NB4 (cell line): ENCODE measurements at regions not wholly inside any gene's neighbourhood (a gene's known extent, or its start where the extent isn't known, plus 50 kb on each side); places are given as distances from the start of the nearest gene placed in this dataset.

Experiments used
- POLR2A ChIP-seq: IDR thresholded peaks from 2 replicates; pipeline ENCODE4 v1.6.1; 2011; ENCODE audit warnings: mild to moderate bottlenecking; ENCODE audit not compliant: insufficient read length; ENCODE audit errors: extremely low read depth
- TF ChIP-seq, protein P1 (sequence below): IDR thresholded peaks from one replicate; pipeline ENCODE4 v1.5.1; 2012; ENCODE audit warnings: low read depth, low read length
- TF ChIP-seq, protein P2 (sequence below): IDR thresholded peaks from 2 replicates; pipeline ENCODE4 v1.6.1; 2011; ENCODE audit warnings: low read depth, low read length

DNA sequence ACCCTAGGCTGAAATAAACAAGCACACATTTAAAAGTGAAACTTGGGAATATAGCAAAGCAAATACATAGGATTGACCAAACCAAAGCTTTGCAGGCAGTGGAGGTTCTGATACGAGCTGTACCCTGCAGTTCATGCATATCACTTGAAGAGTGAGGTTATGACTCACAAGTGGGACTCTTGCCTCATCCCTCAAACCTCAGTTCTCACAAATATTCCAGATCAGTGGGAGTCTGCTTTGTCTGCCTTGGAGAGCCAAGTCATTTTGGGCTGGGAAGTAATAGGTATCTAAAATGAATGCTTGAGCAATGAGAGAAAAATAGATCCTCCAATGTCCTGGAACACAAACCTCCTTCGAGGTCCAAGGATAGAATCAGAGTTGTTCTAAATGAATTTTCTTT is 116.4 kb downstream of the LRIG3 start:
- no peak for TF ChIP-seq POLR2A
- TF ChIP-seq, protein P1, sequence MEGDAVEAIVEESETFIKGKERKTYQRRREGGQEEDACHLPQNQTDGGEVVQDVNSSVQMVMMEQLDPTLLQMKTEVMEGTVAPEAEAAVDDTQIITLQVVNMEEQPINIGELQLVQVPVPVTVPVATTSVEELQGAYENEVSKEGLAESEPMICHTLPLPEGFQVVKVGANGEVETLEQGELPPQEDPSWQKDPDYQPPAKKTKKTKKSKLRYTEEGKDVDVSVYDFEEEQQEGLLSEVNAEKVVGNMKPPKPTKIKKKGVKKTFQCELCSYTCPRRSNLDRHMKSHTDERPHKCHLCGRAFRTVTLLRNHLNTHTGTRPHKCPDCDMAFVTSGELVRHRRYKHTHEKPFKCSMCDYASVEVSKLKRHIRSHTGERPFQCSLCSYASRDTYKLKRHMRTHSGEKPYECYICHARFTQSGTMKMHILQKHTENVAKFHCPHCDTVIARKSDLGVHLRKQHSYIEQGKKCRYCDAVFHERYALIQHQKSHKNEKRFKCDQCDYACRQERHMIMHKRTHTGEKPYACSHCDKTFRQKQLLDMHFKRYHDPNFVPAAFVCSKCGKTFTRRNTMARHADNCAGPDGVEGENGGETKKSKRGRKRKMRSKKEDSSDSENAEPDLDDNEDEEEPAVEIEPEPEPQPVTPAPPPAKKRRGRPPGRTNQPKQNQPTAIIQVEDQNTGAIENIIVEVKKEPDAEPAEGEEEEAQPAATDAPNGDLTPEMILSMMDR: no peak
- TF ChIP-seq, protein P2, sequence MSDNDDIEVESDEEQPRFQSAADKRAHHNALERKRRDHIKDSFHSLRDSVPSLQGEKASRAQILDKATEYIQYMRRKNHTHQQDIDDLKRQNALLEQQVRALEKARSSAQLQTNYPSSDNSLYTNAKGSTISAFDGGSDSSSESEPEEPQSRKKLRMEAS: no peak
